OCI-M2 (cell line): ENCODE measurements at regions not wholly inside any gene's neighbourhood (a gene's known extent, or its start where the extent isn't known, plus 50 kb on each side); places are given as distances from the start of the nearest gene placed in this dataset.

Source experiments
- DNase-seq: peaks from one replicate; lab custom pipeline; 2025; ENCODE audit not compliant: unreplicated experiment; lab: John Stamatoyannopoulos, UW

GRCh38 chr5:77948476-77948875 is 172.3 kb upstream of the TBCA start:
- DNase-seq = no peak

GRCh38 chr5:77947041-77947428 is 170.9 kb upstream of the TBCA start:
- no peak for DNase-seq

- no peak for DNase-seq
Measured at GRCh38 chr5:77946381-77947040, 170.4 kb upstream of the TBCA start.

- DNase-seq = no peak
Measured at GRCh38 chr5:77945874-77946273, 169.7 kb upstream of the TBCA start.

GRCh38 chr5:77944757-77945340 is 168.7 kb upstream of the TBCA start:
- no peak for DNase-seq

GRCh38 chr5:77943851-77944250 is 167.7 kb upstream of the TBCA start:
- DNase-seq = no peak

- no peak for DNase-seq
Measured at GRCh38 chr5:77942578-77943239, 166.6 kb upstream of the TBCA start.

- DNase-seq = peak; percentile 31
Measured at GRCh38 chr5:77937015-77937908, 161.1 kb upstream of the TBCA start.

- DNase-seq = no peak
Measured at GRCh38 chr5:77936365-77936693, 160.2 kb upstream of the TBCA start.

- no peak for DNase-seq
Measured at GRCh38 chr5:77935506-77936364, 159.6 kb upstream of the TBCA start.

- no peak for DNase-seq
Measured at GRCh38 chr5:77928776-77929300, 152.7 kb upstream of the TBCA start.

GRCh38 chr5:77926337-77926736 is 150.2 kb upstream of the TBCA start:
- no peak for DNase-seq

GRCh38 chr5:77925503-77925902 is 149.4 kb upstream of the TBCA start:
- DNase-seq = no peak

- DNase-seq = no peak
Measured at GRCh38 chr5:77924081-77924480, 147.9 kb upstream of the TBCA start.

GRCh38 chr5:77923666-77924065 is 147.5 kb upstream of the TBCA start:
- no peak for DNase-seq

- DNase-seq = no peak
Measured at GRCh38 chr5:77921094-77921768, 145.1 kb upstream of the TBCA start.

- no peak for DNase-seq
Measured at GRCh38 chr5:77920359-77921058, 144.4 kb upstream of the TBCA start.

- DNase-seq = no peak
Measured at GRCh38 chr5:77915346-77915745, 139.2 kb upstream of the TBCA start.

- no peak for DNase-seq
Measured at GRCh38 chr5:77912721-77913120, 136.6 kb upstream of the TBCA start.
